RWPE2 (cell line): ENCODE measurements at regions not wholly inside any gene's neighbourhood (a gene's known extent, or its start where the extent isn't known, plus 50 kb on each side); places are given as distances from the start of the nearest gene placed in this dataset.
A peak's percentile ranks its signal among the peaks of the same experiment; 100 is the strongest.

Experiments
- ATAC-seq: fragments of 200-7000 bp; cut with Tn5 transposase; 3 replicates; pipeline ENCODE4 v1.9.1; 2021; ENCODE audit warnings: low read depth
- DNase-seq: peaks from one replicate; pipeline ENCODE4 v3.0.0-alpha.2; 2020; ENCODE audit warnings: low spot score
- H3K27ac ChIP-seq: fragments of 450-650 bp; 2 replicates; pipeline ENCODE4 v1.5.1; 2017; ENCODE audit warnings: mild to moderate bottlenecking; ENCODE audit not compliant: poor library complexity, severe bottlenecking
- H3K27me3 ChIP-seq: fragments of 250-450 bp; sonication (Bioruptor Pico); 2 replicates; pipeline ENCODE4 v1.5.1; 2021; ENCODE audit warnings: mild to moderate bottlenecking, moderate library complexity; ENCODE audit not compliant: insufficient read depth, poor library complexity, severe bottlenecking
- H3K36me3 ChIP-seq: fragments of 250-450 bp; sonication (Bioruptor Pico); 2 replicates; pipeline ENCODE4 v1.5.1; 2020; ENCODE audit warnings: low read depth, mild to moderate bottlenecking, moderate library complexity
- H3K4me1 ChIP-seq: fragments of 250-450 bp; sonication (Bioruptor Pico); 2 replicates; pipeline ENCODE4 v1.5.1; 2021; ENCODE audit warnings: mild to moderate bottlenecking, moderate library complexity; ENCODE audit not compliant: insufficient read depth, poor library complexity, severe bottlenecking
- H3K4me3 ChIP-seq: fragments of 250-450 bp; sonication (Bioruptor Pico); 2 replicates; pipeline ENCODE4 v1.5.1; 2021; ENCODE audit warnings: mild to moderate bottlenecking, moderate library complexity; ENCODE audit not compliant: severe bottlenecking
- H3K9me3 ChIP-seq: fragments of 250-450 bp; sonication (Bioruptor Pico); 2 replicates; pipeline ENCODE4 v1.5.1; 2021; ENCODE audit warnings: mild to moderate bottlenecking, moderate library complexity; ENCODE audit not compliant: severe bottlenecking
- TF ChIP-seq, protein P1 (sequence below): fragments of 450-650 bp; IDR thresholded peaks from one replicate; pipeline ENCODE4 v1.5.1; 2017; ENCODE audit warnings: mild to moderate bottlenecking, moderate library complexity; ENCODE audit not compliant: poor library complexity, severe bottlenecking

DNA sequence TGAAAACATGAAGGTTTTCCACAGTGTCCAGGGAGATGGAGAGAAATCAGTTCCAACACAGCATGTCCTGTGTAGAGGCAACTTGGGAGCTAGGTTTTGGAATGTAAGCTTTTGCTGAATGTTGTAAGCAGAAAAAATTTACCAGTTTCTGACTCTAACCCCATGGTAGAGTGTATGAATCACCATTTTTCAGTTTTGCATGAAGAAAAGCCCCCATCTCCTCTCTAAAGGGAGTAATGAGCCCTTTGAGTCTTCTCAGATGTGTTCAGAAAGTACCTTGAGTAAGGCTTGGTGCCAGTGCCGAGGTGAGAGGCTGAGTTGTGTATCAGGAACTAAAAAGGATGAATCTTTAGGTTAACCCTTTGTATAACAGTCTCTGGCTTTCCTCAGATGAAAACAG lies 96.2 kb downstream of the ADRB2 start:
- Histone ChIP-seq H3K27ac (no peak overlapping the region), H3K9me3 (no peaks in the 10 kb centered on the region), H3K4me3 (no peak overlapping the region), H3K36me3 (no peaks in the 10 kb centered on the region), H3K4me1 (no peaks in the 10 kb centered on the region), H3K27me3 (no peaks in the 10 kb centered on the region)
- TF ChIP-seq, protein P1, sequence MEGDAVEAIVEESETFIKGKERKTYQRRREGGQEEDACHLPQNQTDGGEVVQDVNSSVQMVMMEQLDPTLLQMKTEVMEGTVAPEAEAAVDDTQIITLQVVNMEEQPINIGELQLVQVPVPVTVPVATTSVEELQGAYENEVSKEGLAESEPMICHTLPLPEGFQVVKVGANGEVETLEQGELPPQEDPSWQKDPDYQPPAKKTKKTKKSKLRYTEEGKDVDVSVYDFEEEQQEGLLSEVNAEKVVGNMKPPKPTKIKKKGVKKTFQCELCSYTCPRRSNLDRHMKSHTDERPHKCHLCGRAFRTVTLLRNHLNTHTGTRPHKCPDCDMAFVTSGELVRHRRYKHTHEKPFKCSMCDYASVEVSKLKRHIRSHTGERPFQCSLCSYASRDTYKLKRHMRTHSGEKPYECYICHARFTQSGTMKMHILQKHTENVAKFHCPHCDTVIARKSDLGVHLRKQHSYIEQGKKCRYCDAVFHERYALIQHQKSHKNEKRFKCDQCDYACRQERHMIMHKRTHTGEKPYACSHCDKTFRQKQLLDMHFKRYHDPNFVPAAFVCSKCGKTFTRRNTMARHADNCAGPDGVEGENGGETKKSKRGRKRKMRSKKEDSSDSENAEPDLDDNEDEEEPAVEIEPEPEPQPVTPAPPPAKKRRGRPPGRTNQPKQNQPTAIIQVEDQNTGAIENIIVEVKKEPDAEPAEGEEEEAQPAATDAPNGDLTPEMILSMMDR = no peak
- DNase-seq (no peak), ATAC-seq (no peak)

- TF ChIP-seq, protein P1 = no peak
- H3K9me3 ChIP-seq = no peaks in the 10 kb centered on the region
- no peaks in the 10 kb centered on the region for H3K27me3 ChIP-seq
- no peak overlapping the region for H3K4me3 ChIP-seq
- H3K4me1 ChIP-seq = no peaks in the 10 kb centered on the region
- H3K27ac ChIP-seq = no peak overlapping the region
- no peak for ATAC-seq
- no peaks in the 10 kb centered on the region for H3K36me3 ChIP-seq
- DNase-seq = no peak
Measured at GRCh38 chr5:148923023-148923422, 96.6 kb downstream of the ADRB2 start.

DNA sequence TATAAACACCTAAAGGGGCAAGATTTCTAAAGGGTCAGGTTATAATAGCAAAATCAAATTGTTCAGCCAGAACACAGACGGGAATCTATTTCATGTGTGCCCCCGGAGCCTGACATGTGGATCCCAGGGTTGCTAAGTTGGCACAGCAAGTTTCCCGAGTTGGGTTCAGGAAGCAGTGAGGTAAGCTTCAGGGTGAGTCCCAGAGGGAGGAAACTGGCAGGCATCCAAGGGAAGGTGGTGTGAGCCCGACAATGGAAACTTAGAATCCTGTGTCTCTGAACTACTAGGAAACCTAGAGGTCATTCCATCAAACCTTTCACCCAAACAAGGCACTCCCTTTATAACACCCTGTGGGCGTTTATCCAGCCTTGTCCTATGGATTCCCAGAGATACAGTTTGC lies 98.4 kb downstream of the ADRB2 start:
- H3K4me3 ChIP-seq = no peak overlapping the region
- peak; percentile 75 for DNase-seq
- no peak overlapping the region for H3K27ac ChIP-seq
- H3K9me3 ChIP-seq = no peaks in the 10 kb centered on the region
- no peaks in the 10 kb centered on the region for H3K27me3 ChIP-seq
- TF ChIP-seq, protein P1 = no peak
- no peaks in the 10 kb centered on the region for H3K36me3 ChIP-seq
- ATAC-seq = 0 out of 3 replicates have a peak, but pooled peaks have one; percentile 39
- H3K4me1 ChIP-seq = no peaks in the 10 kb centered on the region

- no peaks in the 10 kb centered on the region for H3K9me3 ChIP-seq
- TF ChIP-seq, protein P1 = no peak
- H3K4me1 ChIP-seq = no peaks in the 10 kb centered on the region
- ATAC-seq (no peak), DNase-seq (no peak)
- no peak overlapping the region for H3K27ac ChIP-seq
- no peaks in the 10 kb centered on the region for H3K36me3 ChIP-seq
- H3K4me3 ChIP-seq = no peak overlapping the region
- no peaks in the 10 kb centered on the region for H3K27me3 ChIP-seq
Measured at GRCh38 chr5:148926207-148926606, 99.8 kb downstream of the ADRB2 start.

- Histone ChIP-seq H3K4me3 (no peak overlapping the region), H3K27me3 (no peaks in the 10 kb centered on the region), H3K27ac (peak overlapping the region; percentile 17), H3K36me3 (no peaks in the 10 kb centered on the region), H3K4me1 (no peaks in the 10 kb centered on the region), H3K9me3 (no peaks in the 10 kb centered on the region)
- no peak for ATAC-seq
- TF ChIP-seq, protein P1 = no peak
- DNase-seq = no peak
Measured at GRCh38 chr5:148927307-148927946, 101.0 kb downstream of the ADRB2 start.
